ENCODE measurements at regions not wholly inside any gene's neighbourhood (a gene's known extent, or its start where the extent isn't known, plus 50 kb on each side); places are given as distances from the start of the nearest gene placed in this dataset.
"Not testable (repeated sequence)": the region's sequence is repeated elsewhere in the genome, so short reads cannot be mapped to it uniquely, and the experiment has no call there.

DNA sequence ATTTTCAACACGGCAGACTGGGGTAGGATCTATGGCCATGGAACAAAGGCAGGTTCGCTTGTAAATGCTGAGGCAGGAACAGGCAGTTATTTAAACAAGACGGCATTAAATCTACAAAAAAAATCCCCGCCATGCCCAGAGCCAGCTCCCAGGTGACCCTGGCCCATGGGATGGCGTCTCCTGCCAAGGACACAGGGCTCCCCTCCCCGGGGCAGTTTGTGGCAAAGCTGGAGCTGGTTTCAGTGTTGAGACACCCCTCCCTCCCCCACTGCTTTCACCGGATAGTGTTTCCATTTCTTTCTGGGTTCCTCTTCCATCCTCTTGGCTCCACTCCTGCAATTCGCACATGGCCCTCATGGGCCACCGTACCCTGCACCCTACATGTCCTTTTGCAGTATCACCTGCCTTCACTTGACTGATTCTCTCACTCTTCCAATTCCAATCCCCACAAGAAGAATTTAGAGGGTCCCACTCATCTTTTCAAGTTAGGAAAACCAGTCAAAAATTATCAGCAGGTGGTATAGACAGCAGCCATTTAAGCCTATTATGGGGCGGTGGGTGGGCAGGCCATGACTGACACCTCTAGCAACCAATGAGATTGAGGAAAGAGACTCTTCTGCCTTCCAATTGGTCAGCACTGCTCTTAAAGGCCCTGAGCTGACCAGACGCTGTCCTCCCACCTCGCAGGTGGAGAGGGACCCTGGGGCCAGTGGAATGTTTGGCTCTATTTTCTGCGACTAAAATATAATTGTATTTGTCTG lies 52.0 kb downstream of the OLIG1 start:
- DNase-seq = peak; percentile 15

DNA sequence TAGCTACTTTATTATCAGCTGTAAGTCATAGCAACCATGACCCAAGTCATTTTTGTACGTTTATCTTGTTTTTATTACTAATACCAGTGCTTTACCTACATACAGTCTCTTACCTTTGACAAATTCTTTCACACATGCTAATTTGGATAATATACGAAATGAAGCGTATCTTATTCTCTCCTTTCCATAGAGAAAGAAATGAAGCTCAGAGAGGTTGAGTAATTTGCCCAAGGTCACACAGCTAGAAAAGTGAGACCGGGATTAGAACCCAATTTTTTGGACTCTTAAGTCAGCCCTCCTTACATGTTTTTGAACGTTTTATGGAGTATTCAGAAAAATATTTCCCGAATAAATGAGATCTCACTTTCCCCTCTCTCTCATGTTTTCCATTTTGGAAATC lies 52.6 kb downstream of the OLIG1 start:
- no peak for DNase-seq

DNA sequence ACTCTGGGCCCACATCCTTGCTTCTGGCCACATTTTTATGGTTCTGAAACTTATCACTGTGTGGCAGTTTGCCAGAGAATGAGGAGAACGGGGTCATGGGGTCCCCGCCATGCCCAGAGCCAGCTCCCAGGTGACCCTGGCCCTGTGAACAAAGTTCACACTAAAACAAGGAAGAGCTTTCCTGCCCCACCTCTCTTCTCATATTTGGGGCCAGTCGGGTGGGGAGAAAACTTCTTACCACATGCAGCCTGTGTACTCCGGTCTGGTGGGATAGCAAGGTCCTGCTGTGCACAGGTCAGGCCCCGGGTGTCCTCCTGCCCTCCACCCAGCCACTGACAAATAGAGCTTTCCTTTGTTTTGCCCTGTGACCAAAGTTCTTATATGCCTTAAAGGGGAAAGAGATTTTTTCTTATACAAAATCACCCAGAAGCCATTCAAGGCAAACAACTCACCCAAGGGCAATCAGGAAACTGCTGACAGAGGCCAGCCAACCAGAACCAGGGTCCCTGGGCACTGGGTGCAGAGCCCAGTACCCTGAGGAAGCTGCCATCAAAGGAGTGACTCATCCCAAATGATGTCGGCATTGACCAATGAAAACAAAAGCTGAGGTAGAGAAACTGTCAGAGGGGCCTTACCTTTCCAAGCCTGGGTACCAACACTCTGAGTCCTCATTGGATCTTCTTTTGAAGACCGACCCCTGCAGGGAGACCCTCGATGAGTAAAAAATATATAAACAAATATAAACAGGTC lies 53.6 kb downstream of the OLIG1 start:
- no peak for DNase-seq

DNA sequence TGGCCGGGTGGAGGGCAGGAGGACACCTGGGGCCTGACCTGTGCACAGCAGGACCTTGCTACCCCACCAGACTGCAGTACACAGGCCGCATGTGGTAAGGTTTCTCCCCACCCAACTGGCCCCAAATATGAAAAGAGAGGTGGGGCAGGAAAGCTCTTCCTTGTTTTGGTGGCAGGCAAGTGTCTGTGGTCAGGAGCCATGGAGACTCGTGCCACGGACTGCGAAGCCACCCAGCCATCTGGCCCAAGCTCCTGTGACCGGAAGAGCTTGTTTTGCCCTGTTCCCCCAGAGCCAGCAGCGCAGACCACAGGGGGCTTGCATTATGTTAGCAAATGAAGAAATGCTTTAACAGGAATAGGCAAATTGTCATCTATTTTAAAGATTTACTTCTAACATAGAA lies 54.9 kb downstream of the OLIG1 start:
- DNase-seq = no peak

DNA sequence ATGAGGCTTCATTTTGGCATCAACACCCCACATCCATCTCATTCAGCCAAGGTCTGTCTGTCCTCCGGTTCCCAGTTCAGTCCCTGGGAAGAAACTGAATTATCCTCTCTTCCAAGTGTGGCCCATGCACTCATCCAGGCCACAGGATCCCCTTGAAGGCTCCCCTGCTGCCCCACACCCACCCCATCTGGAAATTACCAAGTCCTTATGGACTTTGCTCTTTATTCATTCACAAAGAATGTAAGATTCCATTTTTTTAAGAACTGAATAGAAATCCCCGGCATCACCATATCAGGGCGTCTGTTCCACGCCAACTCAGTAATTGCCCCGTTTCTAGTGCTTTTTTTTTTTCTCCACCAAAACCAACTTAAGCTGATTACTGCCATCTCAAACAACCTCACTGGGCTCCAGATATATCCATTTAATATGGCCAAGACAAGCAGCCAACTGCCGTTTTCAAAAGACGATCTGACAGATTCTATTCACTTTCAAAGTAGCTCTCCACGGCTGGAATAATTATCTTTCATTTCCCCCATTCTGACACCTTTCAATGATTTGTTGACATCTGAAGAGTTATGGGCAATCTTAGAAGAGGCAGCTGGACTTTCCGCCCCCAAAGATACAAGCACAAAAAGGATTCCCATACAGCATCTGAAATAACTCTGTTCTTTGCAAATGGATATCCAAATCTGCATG lies 55.9 kb downstream of the OLIG1 start:
- no peak for DNase-seq

DNA sequence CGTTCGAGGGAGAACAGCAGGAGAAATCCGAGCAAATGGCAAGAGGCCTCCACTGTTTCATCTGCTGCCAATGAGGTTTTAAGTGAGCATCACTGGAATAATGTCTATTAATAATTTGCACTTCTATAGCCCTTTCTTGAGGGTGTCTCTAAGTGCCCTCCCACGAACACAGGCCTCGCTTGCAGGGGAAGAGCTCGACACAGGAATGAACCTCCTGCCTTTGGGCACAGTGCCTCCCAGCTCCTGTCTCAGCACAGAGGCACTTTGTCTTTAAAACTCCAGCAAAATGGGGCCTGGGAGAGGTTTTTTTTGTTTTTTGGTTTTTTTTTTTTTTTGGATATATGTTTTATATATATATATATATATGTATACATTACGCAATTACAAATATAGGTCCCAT lies 56.6 kb downstream of the OLIG1 start:
- no peak for DNase-seq

DNA sequence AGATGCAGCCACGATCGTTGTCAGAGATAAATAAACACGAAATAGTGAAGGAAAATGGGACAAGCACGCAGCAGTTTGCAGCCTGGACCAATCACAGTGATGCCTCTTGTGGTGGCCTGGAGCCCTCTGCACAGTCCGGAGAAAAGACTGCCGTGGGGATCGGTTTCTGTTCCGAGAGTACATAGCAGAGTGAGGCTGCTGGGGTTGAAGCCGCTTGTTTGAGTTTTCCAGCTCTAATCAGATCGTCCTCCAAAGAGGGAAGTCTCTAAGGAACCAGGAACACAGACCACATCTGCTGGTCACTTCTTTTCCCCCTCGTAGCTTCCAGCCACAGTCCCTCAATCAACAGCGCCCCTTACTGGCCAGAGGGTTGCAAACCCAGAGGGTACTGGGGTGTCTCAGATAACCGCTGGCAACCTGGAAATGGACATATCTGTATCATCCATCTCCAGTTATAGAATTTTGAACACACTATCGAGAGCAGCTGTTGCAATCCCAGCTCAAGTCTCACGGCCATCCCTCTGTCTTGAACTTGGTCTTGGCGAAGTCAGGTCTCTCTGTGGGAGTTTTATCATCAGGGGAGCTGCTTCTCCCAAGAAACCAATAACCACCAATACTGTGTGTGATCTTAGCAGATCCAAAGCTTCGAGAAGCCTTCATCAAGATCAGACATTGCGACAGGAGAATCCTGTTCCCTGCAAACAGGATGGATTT lies 57.4 kb downstream of the OLIG1 start:
- DNase-seq = peak; percentile 64

DNA sequence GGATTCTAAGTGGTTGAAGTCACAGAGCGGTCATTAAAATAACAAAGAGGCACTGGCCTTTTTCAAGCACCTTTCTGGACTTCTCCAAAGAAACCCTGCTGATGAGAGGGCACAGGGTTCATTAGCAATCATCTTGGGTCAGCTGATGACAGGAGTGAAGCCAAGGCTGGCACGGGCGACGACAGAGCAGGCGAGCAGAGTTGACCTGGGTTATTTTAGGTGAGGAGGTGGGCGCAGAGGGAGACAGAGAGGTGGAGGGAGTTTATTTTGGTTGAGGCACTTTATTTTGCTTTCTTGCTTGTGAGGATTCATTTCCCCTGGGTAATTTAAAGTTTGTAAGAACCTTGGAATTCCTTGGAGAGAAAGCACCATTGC lies 57.9 kb downstream of the OLIG1 start:
- DNase-seq = no peak

DNA sequence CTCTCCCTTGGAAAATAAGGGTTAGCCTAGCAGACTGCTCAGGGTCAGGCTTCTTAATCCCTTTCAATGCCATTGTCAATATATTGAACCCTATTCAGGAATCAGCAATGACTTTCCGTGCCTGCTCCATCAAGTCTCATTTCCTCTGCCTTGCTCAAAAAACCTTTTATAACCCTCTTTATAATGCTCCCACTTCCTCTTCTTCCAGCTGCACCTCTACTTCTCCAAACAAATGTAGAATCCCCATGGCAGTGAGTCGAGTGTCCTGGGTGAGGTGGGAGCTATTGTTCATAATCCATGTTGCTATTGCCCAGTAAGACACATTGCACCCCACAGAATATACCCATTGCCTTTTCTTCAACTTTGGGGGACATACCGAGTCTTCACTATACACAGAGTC lies 58.6 kb downstream of the OLIG1 start:
- DNase-seq = no peak

DNA sequence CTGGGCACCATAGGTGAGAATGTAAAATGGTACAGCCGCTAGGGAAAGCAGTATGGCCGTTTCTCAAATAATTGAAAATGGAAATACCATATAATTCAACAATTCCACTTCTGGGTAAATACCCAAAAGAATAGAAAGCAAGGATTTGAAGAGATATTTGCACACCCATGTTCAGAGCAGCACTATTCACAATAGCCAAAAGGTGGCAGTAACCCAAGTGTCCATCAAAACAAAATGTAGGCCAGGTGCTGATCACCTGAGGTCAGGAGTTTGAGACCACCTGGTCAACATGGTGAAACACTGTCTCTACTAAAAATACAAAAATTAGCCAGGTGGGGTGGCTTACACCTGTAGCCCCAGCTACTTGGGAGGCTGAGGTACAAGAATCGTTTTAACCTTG lies 62.1 kb downstream of the OLIG1 start:
- DNase-seq = no peak

DNA sequence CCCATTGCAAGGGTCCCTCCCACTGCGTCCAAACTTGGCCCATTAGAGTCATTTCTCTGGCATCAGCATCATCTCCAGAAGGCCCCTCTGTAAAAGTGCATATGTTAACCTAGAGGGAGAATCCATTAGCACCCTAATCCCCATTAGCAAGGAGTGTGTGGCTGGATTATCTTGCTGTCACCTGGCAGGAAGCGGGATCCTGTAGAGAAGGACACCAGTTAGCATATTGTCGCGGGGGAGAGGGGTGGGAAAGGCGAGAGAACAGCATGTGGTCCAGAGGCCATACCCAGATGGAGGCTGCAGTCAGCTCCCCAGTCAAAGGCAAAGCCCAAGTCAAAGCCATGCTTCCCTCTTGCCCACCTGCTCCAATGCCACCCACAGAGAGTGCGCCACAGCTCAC lies 64.0 kb downstream of the OLIG1 start:
- no peak for DNase-seq

DNA sequence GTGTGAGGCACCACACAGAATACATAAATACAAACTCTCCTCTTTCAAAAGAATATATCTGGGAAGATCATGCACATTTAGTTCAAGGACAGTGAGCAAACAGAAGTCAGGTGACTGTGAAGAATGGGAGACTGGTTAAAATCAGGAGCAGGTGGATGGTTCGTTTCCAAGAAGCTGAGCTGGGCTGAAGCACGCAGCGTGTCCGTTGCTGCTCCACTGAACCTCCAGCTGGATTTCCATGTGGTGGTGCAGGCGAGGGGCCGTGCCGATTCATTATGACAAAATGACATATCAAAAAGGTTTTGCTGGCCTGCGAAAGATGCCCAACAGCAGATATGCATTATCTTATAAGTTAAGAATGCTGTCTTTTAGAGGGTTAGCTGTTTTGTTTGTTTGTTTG lies 66.0 kb downstream of the OLIG1 start:
- no peak for DNase-seq

DNA sequence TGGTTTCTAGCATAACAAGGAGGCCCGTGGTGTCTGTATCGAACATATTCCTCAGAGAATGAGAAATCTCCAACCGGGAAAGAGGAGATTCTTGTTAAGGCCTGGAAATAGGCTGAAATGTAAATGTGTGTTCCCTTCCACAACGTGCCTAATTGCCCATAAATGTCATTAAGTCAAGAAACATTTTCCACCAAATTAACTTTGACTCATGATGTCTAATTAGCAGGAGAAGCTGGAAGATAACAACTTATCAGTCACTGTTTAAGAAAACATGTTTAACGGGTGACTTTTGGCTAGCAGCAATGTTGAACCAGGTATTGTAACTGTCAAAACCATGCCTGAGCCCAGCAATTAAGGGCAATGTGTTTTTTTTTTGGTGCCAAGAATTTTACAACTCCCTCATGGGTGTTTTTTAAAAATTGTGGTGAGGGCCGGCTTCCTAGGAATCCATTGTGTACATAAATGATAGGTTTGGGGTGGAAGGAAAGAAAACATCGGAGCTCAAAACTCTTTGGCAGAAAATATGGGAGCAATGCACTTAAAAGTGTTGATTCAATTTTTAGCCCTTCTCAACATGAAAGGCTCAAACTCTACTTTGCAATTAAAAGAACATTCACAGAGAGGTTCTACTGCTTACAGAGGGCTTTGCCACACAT lies 67.0 kb downstream of the OLIG1 start:
- DNase-seq = no peak

DNA sequence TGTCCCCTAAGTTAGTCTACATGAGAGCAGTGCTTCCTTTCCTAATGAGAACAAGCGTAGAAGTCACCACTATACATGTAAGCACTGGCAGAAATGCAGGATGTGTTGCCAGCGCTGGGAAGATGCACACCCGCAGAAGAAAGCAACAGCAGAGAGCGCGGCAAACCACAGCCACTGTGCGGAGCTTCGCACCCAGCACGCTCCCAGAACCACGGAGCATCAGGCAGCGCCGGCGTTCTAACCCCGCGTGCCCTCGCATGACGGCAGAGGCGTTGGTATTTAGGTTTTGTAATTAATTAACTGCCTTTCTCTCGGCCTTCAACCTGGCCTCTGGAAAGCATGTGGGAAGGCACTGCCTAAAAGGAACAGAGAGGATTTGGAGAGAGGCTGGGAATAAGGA lies 69.1 kb downstream of the OLIG1 start:
- no peak for DNase-seq

DNA sequence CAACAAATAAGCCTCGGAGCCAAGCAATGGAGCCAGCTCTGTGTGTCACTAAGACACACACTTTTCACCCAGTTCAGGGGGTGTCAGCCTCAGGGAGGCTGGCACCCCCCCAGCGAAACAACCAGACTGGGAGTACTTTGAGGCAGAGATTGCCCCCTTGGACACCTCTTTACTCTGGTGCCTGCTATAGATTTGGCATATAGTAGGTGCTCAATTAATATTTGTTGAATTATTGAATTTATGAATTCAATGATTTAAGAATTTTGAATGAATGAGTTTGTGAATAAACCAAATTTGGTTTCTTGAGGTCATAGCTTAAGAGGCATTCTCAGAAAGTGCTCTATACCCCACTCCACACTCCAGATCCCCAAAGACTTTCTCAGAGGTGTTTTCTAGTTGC lies 70.3 kb downstream of the OLIG1 start:
- DNase-seq = no peak

DNA sequence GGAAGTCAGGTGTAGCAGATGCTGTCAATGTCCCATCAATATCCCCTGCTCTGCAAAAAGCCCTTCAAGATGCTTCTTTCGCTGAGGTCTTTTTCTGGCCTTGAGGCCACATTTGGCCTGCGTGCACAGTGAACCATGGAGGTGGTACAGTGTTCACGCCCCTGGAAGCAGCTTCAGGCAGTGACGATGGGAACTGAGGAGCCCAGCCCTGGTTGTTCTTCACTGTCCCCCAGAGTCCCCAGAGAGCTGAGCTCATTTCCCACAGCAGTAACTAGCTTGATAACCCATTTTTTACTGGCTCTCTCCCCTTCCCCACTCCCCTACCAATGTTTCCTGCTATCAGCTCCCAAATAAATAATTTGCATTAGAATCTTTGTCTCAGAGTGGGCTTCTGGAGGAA lies 76.5 kb downstream of the OLIG1 start:
- no peak for DNase-seq

DNA sequence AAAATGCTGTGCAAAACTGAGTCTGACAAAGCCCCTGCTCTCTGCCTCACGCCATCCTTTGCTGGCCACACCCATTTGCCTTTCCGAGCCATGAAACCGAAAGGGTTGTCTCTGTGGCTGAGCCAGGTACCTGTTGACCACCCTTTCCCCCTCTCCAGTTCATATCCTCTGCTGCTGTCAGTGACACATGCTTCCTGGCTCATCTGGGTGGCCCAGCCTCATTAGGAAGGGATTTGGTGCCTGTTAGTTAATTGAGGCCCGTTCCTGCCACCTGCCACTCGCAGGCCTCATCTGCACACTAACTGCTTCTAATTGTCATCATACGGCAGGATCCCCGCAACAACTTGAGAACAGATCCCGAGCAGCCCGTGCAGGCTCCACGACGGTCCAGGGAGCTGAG lies 79.2 kb downstream of the OLIG1 start:
- no peak for DNase-seq

DNA sequence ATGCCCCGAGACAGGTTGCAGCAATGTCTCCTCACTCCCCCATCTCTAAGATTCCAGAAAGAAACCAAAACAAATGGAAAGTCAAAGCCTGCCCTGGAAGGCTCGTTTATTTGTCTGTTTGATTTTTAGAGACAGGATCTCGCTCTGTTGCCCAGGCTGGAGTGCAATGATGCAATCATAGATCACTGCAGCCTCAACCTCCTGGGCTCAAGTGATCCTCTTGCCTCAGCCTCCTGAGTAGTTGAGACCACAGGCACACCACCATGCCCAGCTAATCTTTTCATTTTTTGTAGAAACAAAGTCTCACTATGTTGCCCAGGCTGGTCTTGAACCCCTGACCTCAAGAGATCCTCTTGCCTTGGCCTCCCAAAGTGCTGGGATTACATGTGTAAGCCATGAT lies 78.8 kb upstream of the IFNAR2 start:
- not testable (repeated sequence) for DNase-seq

DNA sequence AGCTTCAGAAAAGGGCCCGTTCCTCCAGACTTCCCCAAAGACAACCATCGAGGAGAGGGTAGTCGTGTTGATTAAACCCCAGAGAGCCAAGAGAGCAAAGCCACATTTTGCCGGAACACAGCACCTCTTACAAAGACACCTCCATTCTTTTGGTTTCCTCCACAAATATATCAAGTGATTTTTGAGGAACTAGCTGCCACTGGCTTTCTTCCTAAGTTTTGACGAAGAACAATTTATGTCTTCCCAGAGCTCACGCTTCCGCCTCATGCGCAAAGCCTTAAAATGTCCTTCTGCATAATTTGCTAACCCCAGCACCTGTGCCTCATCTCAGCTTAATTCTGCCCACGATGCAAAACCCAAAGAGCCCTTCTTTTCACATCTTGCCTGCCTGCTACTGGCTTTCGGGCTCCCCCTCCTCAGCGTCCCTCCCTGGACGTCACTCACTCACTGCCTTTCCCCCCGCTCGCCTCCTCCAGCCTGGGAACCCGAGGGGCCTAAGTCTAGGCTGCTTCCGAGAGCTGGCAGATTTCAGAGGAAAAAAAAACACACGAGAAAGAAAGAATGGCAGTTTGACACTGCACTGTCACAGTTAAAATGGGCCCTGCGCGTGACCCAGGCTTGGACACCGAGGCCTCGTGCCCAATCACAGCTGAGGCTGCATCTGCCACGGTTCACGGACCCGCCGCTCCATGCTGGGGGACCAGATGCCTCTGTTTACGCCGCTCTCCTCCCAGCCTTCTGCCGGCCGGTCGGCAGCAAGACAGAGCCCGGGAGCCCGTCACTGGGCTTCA lies 77.6 kb upstream of the IFNAR2 start:
- DNase-seq = no peak

DNA sequence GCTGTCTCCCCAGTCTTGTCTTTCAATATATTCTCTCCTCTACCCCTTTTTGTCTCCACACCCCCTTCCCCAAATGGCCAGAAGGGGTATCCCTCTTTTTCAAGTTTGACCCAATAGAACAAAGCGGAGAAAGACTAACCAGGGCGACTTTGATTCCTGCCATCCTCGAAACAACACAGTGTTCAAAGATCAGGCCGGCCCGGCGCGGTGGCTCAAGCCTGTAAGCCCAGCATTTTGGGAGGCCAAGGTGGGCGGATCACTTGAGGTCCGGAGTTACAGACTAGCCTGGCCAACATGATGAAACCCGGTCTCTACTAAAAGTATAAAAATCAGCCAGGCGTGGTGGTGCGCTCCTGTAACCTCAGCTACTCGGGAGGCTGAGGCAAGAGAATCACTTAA lies 77.0 kb upstream of the IFNAR2 start:
- DNase-seq = no peak

DNA sequence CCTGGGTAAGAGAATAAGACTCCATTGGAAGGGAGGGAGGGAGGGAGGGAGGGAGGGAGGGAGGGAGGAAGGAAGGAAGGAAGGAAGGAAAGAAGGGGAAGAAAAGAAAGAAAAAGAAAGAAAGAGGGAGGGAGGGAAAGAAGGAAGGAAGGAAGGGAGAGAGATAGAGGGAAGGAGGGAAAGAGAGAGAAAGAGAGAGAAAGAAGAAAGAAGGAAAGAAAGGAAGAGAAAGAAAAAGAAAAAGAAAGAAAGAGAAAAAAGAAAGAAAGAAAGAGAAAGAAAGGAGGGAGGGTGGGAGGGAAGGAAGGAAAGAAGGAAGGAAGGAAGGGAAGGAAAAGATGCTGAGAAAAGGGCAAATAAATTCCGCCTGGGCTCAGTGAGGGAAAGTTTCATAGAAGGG lies 74.7 kb upstream of the IFNAR2 start:
- DNase-seq = no peak

DNA sequence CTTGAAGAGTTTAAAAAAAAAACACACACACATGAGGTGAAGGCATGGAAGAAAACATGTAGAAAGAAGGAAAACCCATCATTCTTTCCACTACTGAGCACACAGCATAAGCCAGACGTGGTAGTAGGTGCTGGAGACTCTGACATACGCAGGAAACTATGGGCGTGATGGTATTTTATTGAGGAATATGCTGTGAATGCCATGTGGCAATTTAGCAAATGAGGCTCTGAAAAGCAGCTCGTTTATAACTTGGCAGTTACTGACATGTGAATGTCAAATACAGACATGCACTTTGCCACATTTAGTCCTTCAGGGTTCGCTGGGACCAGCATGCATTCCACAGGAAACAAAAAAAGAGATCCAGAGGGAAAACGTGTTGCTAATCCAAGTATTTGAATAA lies 74.3 kb upstream of the IFNAR2 start:
- no peak for DNase-seq

Data from activated CD4-positive, alpha-beta T cell treated with anti-CD3 and anti-CD28 coated beads, Interleukin-10, Interleukin-2, amounts not matched to agents 100 ng/mL and 50 ng/mL, durations not matched to agents 16 hours and 8 hours (primary cell).